ENCODE measurements at regions not wholly inside any gene's neighbourhood (a gene's known extent, or its start where the extent isn't known, plus 50 kb on each side); places are given as distances from the start of the nearest gene placed in this dataset.

DNA sequence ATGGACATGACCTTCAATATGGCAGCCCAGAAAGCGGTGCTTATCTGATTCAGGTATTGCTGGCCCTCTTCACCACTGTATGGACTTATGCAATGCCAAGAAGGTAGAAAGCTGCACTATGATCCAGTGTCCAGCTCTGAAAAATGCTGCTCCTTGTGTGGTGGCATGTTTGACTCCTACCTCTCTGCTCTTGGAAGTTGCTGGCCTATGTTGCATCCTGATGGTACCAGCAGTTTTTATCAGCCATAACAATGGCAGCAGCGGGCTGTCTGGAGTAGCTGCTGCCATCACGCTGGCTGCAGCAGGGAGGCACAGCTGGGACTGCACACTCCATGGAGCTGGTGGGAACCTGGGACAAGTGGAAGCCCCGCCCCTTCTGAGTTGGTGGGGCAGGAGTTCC, 53.1 kb upstream of the MED9 start:
- no peak for TF ChIP-seq POLR2A (IDR thresholded peaks at IDR 0.05)
- TF ChIP-seq, protein P1, sequence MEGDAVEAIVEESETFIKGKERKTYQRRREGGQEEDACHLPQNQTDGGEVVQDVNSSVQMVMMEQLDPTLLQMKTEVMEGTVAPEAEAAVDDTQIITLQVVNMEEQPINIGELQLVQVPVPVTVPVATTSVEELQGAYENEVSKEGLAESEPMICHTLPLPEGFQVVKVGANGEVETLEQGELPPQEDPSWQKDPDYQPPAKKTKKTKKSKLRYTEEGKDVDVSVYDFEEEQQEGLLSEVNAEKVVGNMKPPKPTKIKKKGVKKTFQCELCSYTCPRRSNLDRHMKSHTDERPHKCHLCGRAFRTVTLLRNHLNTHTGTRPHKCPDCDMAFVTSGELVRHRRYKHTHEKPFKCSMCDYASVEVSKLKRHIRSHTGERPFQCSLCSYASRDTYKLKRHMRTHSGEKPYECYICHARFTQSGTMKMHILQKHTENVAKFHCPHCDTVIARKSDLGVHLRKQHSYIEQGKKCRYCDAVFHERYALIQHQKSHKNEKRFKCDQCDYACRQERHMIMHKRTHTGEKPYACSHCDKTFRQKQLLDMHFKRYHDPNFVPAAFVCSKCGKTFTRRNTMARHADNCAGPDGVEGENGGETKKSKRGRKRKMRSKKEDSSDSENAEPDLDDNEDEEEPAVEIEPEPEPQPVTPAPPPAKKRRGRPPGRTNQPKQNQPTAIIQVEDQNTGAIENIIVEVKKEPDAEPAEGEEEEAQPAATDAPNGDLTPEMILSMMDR (IDR thresholded peaks at IDR 0.05) = no peak
- TF ChIP-seq POLR2AphosphoS5 (IDR thresholded peaks at IDR 0.05) = no peak
- no peak for TF ChIP-seq EP300 (IDR thresholded peaks at IDR 0.05)

All from sigmoid colon (tissue), 4 donors.